Heart left ventricle (tissue), 16 donors: ENCODE measurements at regions not wholly inside any gene's neighbourhood (a gene's known extent, or its start where the extent isn't known, plus 50 kb on each side); places are given as distances from the start of the nearest gene placed in this dataset.

Source experiments
- ATAC-seq, 4 donors: fragments of 200-7000 bp; cut with Tn5 transposase; one replicate each; pipeline ENCODE4 v1.9.1; 2020 to 2022; ENCODE audit warnings: moderate library complexity in 4 of 4, mild to moderate bottlenecking in 3 of 4, moderate number of reproducible peaks in 1 of 4
- DNase-seq, 5 donors: peaks; one replicate each; pipeline ENCODE4 v3.0.0-alpha.2; 2020
- H3K27ac ChIP-seq, 12 donors: fragments of 200-600 bp; sonication (generic) in 4 of 12; one replicate each; pipeline versions ENCODE4 v1.5.0 to v1.8.0; 2016 to 2022; ENCODE audit warnings: mild to moderate bottlenecking in 2 of 12
- H3K27me3 ChIP-seq, 9 donors: fragments of 200-600 bp; sonication (generic) in 2 of 9; one replicate each; pipeline versions ENCODE4 v1.5.1 to v1.8.0; 2016 to 2022; ENCODE audit warnings: mild to moderate bottlenecking in 3 of 9
- H3K36me3 ChIP-seq, 9 donors: fragments of 200-600 bp; sonication (generic) in 2 of 9; one replicate each; pipeline versions ENCODE4 v1.5.0 to v1.8.0; 2018 to 2022; ENCODE audit warnings: mild to moderate bottlenecking in 2 of 9
- H3K4me1 ChIP-seq, 12 donors: fragments of 200-600 bp; sonication (generic) in 4 of 12; one replicate each; pipeline versions ENCODE4 v1.5.0 to v1.8.0; 2016 to 2022; ENCODE audit warnings: mild to moderate bottlenecking in 3 of 12
- H3K4me3 ChIP-seq, 12 donors: fragments of 200-600 bp; sonication (generic) in 4 of 12; one replicate each; pipeline versions ENCODE4 v1.5.0 to v1.8.0; 2017 to 2022; ENCODE audit warnings: mild to moderate bottlenecking in 9 of 12, moderate library complexity in 4 of 12
- H3K9me3 ChIP-seq, 12 donors: fragments of 200-600 bp; sonication (generic) in 4 of 12; one replicate each; pipeline versions ENCODE4 v1.5.0 to v1.8.0; 2016 to 2022; ENCODE audit warnings: mild to moderate bottlenecking in 1 of 12
- CTCF ChIP-seq, 12 donors: fragments of 200-600 bp; sonication (generic) in 4 of 12; IDR thresholded peaks; one replicate each; pipeline versions ENCODE4 v1.5.0 to v1.8.0; 2018 to 2022; ENCODE audit warnings: antibody characterized with exemption in 12 of 12, mild to moderate bottlenecking in 5 of 12
- POLR2A ChIP-seq, 2 donors: fragments of 450-650 bp; IDR thresholded peaks; one replicate each; pipeline ENCODE4 v1.6.1; 2017; ENCODE audit warnings: antibody characterized with exemption in 2 of 2, mild to moderate bottlenecking in 2 of 2, moderate library complexity in 2 of 2
- WGBS, 4 donors: extraction: QIAGEN DNeasy Blood & Tissue Kit in 2 of 4; methylation state at CpG; one replicate each; pipeline versions ENCODE4 v1.1.5 to v1.1.7; 2013 to 2018; 5-methylcytosine and 5-hydroxymethylcytosine counted together
- intact Hi-C, 10 donors: fragments of 100-400 bp; cut with DNase I; formaldehyde crosslinking; loops; one replicate each; pipeline versions ENCODE4 v1.11.1 to v1.14.2; 2022
- donor health status: ischemic (EF 13 %, LVEDD 7.1; RV severe dilation, severe dysfunction).
- donor health status: healthy with polysubstance abuse.
- donor health status: DM: no; HTN: yes; CAD: no.
- donor health status: DM: no; HTN: no; CAD: no.
- donor health status: ischemic (EF 25% LVEDD 6.9; RV normal size, moderate dysfunction).
- donor health status: ischemic (EF 25% LVEDD 5.7; RV mildly dilated, moderate dysfunction).
- donor health status: healthy.
- donor health status: DM: yes; HTN: yes; CAD: no.
- donor health status: ischemic (EF 35%, LVEDD 5.7; RV mildly dilated, moderate dysfunction).
- donor health status: nonischemic (EF 11% LVEDD 7.7; RV severe dilation, severe dysfunction).
- donor health status: DM: yes; HTN: yes; CAD: no.
- donor health status: PGD.
- donor health status: ischemic (EF 29% LVEDD 5.4; RV normal size, mild dysfunction).
- donor health status: nonischemic (EF 23%, LVEDD 6.1; RV moderate dilation, normal function).

- DNase-seq (no peak), ATAC-seq (no peak)
- Histone ChIP-seq H3K36me3 (no peaks in the 10 kb centered on the region), H3K4me1 (no peaks in the 10 kb centered on the region), H3K4me3 (no peak overlapping the region), H3K27me3 (no peaks in the 10 kb centered on the region), H3K27ac (no peak overlapping the region), H3K9me3 (no peaks in the 10 kb centered on the region)
- 41 to 49% (median 46%) methylated on average over 6 of the region's 6 CpGs for WGBS, 4 donors
- intact Hi-C loops = no loop called here
- TF ChIP-seq CTCF (IDR thresholded peaks at IDR 0.05) (no peak), POLR2A (IDR thresholded peaks at IDR 0.05) (no peak)
These were observed 790.1 kb downstream of the TECRL start for GRCh38 chr4:63618883-63619718.

DNA sequence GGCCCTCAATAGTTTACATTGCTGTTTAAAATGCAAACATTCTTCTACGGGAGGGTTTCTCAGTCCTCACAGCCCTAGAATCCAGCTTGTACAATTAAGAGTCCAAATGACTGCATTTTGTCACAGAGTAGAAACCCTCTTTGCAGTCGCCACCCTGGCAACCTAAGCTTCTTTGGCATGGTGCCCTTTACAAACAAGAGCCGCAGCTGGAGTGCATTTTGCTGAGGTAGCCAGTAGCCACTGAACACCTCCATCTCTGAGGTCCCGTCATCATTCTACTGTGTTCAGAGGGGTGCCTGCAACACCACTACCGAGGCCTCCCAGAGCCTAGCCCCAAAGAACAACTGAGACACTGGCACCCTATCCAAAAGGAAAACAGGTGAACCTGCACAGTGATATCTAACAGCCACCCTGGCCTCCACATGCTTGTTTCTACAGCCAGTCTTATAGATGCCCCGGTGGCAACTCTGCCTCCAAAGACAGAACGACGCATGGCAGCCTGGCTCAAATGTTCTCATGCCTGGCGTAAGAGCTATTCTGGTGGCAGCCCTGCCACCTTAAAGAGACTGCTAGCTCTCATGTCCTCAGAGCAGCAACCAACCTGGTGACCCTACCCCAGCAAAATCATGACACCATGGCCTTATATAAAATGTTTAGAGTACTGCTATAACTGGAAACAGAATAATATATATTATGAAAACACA, 801.9 kb downstream of the TECRL start:
- 66 to 85% (median 74%) methylated on average over 8 to 9 of the region's 9 CpGs for WGBS, 4 donors
- Histone ChIP-seq H3K27ac (no peak overlapping the region), H3K36me3 (no peaks in the 10 kb centered on the region), H3K9me3 (no peaks in the 10 kb centered on the region), H3K27me3 (no peaks in the 10 kb centered on the region), H3K4me1 (no peaks in the 10 kb centered on the region), H3K4me3 (no peak overlapping the region)
- TF ChIP-seq POLR2A (IDR thresholded peaks at IDR 0.05) = no peak
- no peak for TF ChIP-seq CTCF (IDR thresholded peaks at IDR 0.05)
- ATAC-seq (no peak), DNase-seq (no peak)
- intact Hi-C loops = no loop called here

- Histone ChIP-seq H3K27ac (no peak overlapping the region), H3K9me3 (peaks cover 0 to 14% (median 0%) of the 10 kb centered on the region in 12 donors), H3K27me3 (no peaks in the 10 kb centered on the region), H3K4me1 (no peaks in the 10 kb centered on the region), H3K36me3 (no peaks in the 10 kb centered on the region), H3K4me3 (no peak overlapping the region)
- 61 to 72% (median 70%) methylated on average over 4 to 6 of the region's 6 CpGs for WGBS, 4 donors
- DNase-seq = no peak
- TF ChIP-seq POLR2A (IDR thresholded peaks at IDR 0.05) (no peak), CTCF (IDR thresholded peaks at IDR 0.05) (no peak)
- no peak for ATAC-seq
- intact Hi-C loops = no loop called here
These were observed 819.5 kb downstream of the TECRL start for GRCh38 chr4:63589796-63590195.

DNA sequence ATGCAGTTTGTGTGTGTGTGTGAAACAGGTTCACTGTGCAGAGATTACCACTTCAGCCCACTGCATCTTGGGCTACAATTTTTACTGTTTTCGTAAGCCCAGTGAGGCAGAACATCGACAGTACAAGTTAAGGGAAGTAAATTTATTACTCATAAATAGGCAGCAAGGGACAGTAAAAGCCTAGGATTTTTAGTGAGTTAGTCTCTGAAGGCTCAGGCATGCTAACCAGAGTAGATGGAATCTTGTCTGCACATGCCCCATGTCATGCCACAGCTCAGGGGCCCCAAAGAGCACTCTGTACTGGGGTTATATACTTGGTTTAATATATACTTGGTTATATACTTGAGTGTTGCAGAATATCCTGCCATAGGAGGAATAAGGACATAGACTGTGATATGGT, 825.7 kb downstream of the TECRL start:
- Histone ChIP-seq H3K4me1 (no peaks in the 10 kb centered on the region), H3K27me3 (no peaks in the 10 kb centered on the region), H3K4me3 (no peak overlapping the region), H3K9me3 (peaks cover 0 to 5% (median 0%) of the 10 kb centered on the region in 12 donors), H3K36me3 (no peaks in the 10 kb centered on the region), H3K27ac (no peak overlapping the region)
- 75 to 96% (median 82%) methylated on average over 2 of the region's 2 CpGs for WGBS, 4 donors
- intact Hi-C loops = no loop called here
- no peak for TF ChIP-seq CTCF (IDR thresholded peaks at IDR 0.05)
- no peak for TF ChIP-seq POLR2A (IDR thresholded peaks at IDR 0.05)
- no peak for DNase-seq
- ATAC-seq = no peak
